Loucy (cell line): ENCODE measurements at regions not wholly inside any gene's neighbourhood (a gene's known extent, or its start where the extent isn't known, plus 50 kb on each side); places are given as distances from the start of the nearest gene placed in this dataset.

Experiments used
- EZH2phosphoT487 ChIP-seq: fragments of 200-600 bp; IDR thresholded peaks from 2 replicates; pipeline ENCODE4 v1.6.1; 2018; ENCODE audit warnings: antibody characterized with exemption, mild to moderate bottlenecking, moderate library complexity, borderline replicate concordance
- TF ChIP-seq, protein P1 (sequence below): fragments of 200-600 bp; sonication (generic); conservative IDR thresholded peaks from 2 replicates; pipeline ENCODE4 v1.5.1; 2014; ENCODE audit warnings: mild to moderate bottlenecking, antibody characterized with exemption, low read length

- TF ChIP-seq, protein P1, sequence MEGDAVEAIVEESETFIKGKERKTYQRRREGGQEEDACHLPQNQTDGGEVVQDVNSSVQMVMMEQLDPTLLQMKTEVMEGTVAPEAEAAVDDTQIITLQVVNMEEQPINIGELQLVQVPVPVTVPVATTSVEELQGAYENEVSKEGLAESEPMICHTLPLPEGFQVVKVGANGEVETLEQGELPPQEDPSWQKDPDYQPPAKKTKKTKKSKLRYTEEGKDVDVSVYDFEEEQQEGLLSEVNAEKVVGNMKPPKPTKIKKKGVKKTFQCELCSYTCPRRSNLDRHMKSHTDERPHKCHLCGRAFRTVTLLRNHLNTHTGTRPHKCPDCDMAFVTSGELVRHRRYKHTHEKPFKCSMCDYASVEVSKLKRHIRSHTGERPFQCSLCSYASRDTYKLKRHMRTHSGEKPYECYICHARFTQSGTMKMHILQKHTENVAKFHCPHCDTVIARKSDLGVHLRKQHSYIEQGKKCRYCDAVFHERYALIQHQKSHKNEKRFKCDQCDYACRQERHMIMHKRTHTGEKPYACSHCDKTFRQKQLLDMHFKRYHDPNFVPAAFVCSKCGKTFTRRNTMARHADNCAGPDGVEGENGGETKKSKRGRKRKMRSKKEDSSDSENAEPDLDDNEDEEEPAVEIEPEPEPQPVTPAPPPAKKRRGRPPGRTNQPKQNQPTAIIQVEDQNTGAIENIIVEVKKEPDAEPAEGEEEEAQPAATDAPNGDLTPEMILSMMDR: no peak
- no peak for TF ChIP-seq EZH2phosphoT487
Observed at GRCh38 chr6:15948930-15949900, 179.7 kb upstream of the MYLIP start.
